PC-9 (cell line): ENCODE measurements at regions not wholly inside any gene's neighbourhood (a gene's known extent, or its start where the extent isn't known, plus 50 kb on each side); places are given as distances from the start of the nearest gene placed in this dataset.

Experiments
- BruUV-seq: library from RNA; stranded (reverse); fragments of 400-500 nt; replicated peaks from 2 replicates; lab custom pipeline; 2021; lab: Mats Ljungman, UMichigan
- CTCF ChIA-PET: fragments of 300-600 bp; sonication (Branson Sonifier 250); formaldehyde crosslinking; loops from one replicate; lab custom pipeline; 2022; ENCODE audit warnings: antibody characterized with exemption; lab: Charles Lee
- POLR2A ChIA-PET: fragments of 300-600 bp; sonication (Branson Sonifier 250); formaldehyde crosslinking; loops from one replicate; lab custom pipeline; 2022; ENCODE audit warnings: antibody characterized with exemption; ENCODE audit not compliant: unreplicated experiment; lab: Charles Lee
- DNase-seq, 2 experiments: peaks; one replicate each; pipeline versions ENCODE4 v3.0.0 to v3.0.0-alpha.2; 2015 to 2022; ENCODE audit warnings: mixed read lengths in 1 of 2
- H2AFZ ChIP-seq: fragments of 200-600 bp; sonication (generic); 2 replicates; pipeline ENCODE4 v1.8.1; 2017; ENCODE audit warnings: antibody characterized with exemption
- H3F3A ChIP-seq: fragments of 200-600 bp; sonication (generic); 2 replicates; pipeline ENCODE4 v1.8.1; 2017; ENCODE audit warnings: antibody characterized with exemption, mild to moderate bottlenecking, low read depth; ENCODE audit not compliant: insufficient read depth
- H3K27ac ChIP-seq: fragments of 200-600 bp; sonication (generic); 2 replicates; pipeline ENCODE4 v1.6.1; 2016; ENCODE audit warnings: mixed run types
- H3K27me3 ChIP-seq: fragments of 200-600 bp; sonication (generic); 2 replicates; pipeline ENCODE4 v1.6.1; 2016; ENCODE audit warnings: low read depth, mixed run types; ENCODE audit not compliant: insufficient read depth
- H3K36me3 ChIP-seq: fragments of 200-600 bp; sonication (generic); 2 replicates; pipeline ENCODE4 v1.6.1; 2016; ENCODE audit warnings: low read depth, mixed run types
- H3K4me1 ChIP-seq: fragments of 200-600 bp; sonication (generic); replicated peaks from 2 replicates; pipeline ENCODE4 v1.6.1; 2016; ENCODE audit warnings: mixed run types; ENCODE audit not compliant: insufficient read depth
- H3K4me2 ChIP-seq: fragments of 200-600 bp; sonication (generic); 2 replicates; pipeline ENCODE4 v1.6.1; 2017; ENCODE audit warnings: mixed run types
- H3K4me3 ChIP-seq: fragments of 200-600 bp; sonication (generic); 2 replicates; pipeline ENCODE4 v1.6.1; 2016; ENCODE audit warnings: mixed run types
- H3K79me2 ChIP-seq: fragments of 200-600 bp; sonication (generic); 2 replicates; pipeline ENCODE4 v1.6.1; 2017; ENCODE audit warnings: low read depth, mixed run types
- H3K9me2 ChIP-seq: fragments of 200-600 bp; sonication (generic); 2 replicates; pipeline ENCODE4 v1.8.1; 2017; ENCODE audit warnings: mild to moderate bottlenecking; ENCODE audit not compliant: insufficient read depth
- H3K9me3 ChIP-seq: fragments of 200-600 bp; sonication (generic); 2 replicates; pipeline ENCODE4 v1.8.1; 2016; ENCODE audit warnings: low read depth; ENCODE audit not compliant: insufficient read depth
- H4K20me1 ChIP-seq: fragments of 200-600 bp; sonication (generic); 2 replicates; pipeline ENCODE4 v1.8.1; 2017; ENCODE audit not compliant: insufficient read depth
- CTCF ChIP-seq: fragments of 200-600 bp; sonication (generic); conservative IDR thresholded peaks from 2 replicates; pipeline ENCODE4 v1.6.1; 2017; ENCODE audit warnings: mixed run types, antibody characterized with exemption, mild to moderate bottlenecking, moderate library complexity
- EZH2 ChIP-seq: fragments of 200-600 bp; sonication (generic); IDR thresholded peaks from 2 replicates; pipeline ENCODE4 v1.8.0; 2017; ENCODE audit warnings: antibody characterized with exemption, low read depth
- intact Hi-C: fragments of 100-400 bp; cut with micrococcal nuclease; formaldehyde crosslinking; loops from one replicate; pipeline ENCODE4 v1.10.0; 2022; ENCODE audit not compliant: unreplicated experiment

- ChIA-PET CTCF (no interaction called here), POLR2A (no interaction called here)
- H3K79me2 ChIP-seq = no peaks in the 10 kb centered on the region
- no peak for DNase-seq
- H3K4me2 ChIP-seq = no peak overlapping the region
- intact Hi-C loops = no loop called here
- H3F3A ChIP-seq = no peaks in the 10 kb centered on the region
- no peaks in the 10 kb centered on the region for H3K4me1 ChIP-seq
- no TSS peak for BruUV-seq
- H3K27ac ChIP-seq = no peak overlapping the region
- no peaks in the 10 kb centered on the region for H3K9me2 ChIP-seq
- H2AFZ ChIP-seq = no peak overlapping the region
- no peaks in the 10 kb centered on the region for H3K9me3 ChIP-seq
- no peaks in the 10 kb centered on the region for H4K20me1 ChIP-seq
- TF ChIP-seq EZH2 = no peak
- TF ChIP-seq CTCF = no peak
- no peaks in the 10 kb centered on the region for H3K36me3 ChIP-seq
- H3K27me3 ChIP-seq = no peaks in the 10 kb centered on the region
- H3K4me3 ChIP-seq = no peak overlapping the region
These were observed 78.7 kb downstream of the NTMT2 start for GRCh38 chr1:170224469-170224868.

DNA sequence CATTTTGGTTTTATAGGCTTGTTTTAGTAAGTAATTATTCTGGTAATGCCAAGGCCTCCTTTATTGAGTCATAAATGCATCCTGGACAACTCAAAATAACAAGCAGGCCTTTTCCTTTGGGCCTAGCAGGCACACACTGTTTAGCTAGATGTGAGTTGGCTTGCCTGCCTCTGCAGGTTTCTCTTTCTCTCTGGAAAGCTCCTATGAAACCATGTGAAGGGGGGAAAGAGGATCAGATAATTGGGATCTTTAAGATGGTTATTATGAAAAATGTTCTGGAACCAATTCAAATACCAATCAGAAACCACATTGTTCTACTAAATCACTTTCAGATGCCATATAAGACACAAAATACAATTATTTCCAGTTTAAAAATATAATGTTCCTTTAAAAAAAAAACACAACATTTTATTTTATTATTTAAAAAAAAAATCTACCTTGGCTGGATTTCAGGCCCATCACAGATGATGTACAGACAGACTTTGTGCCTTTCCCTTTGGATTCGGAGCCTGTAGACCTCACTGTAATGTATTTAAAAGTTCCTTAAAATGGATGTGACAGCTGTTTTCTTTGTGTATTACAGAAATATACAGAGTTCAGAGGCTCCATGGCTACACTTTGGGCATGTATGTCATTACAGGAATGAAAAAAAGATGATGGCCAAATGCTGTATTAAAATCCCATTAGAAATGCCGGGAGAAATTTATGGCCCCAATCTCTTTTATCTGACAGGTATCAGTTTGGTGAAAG, 80.2 kb downstream of the NTMT2 start:
- ChIA-PET CTCF (no interaction called here), POLR2A (no interaction called here)
- no TSS peak for BruUV-seq
- H3K79me2 ChIP-seq = no peaks in the 10 kb centered on the region
- no peak overlapping the region for H3K4me3 ChIP-seq
- no peaks in the 10 kb centered on the region for H3K27me3 ChIP-seq
- intact Hi-C loops = no loop called here
- no peak for DNase-seq
- H3F3A ChIP-seq = no peaks in the 10 kb centered on the region
- H4K20me1 ChIP-seq = no peaks in the 10 kb centered on the region
- H3K36me3 ChIP-seq = no peaks in the 10 kb centered on the region
- no peak overlapping the region for H2AFZ ChIP-seq
- H3K27ac ChIP-seq = no peak overlapping the region
- TF ChIP-seq EZH2 = no peak
- no peak for TF ChIP-seq CTCF
- no peak overlapping the region for H3K4me2 ChIP-seq
- no peaks in the 10 kb centered on the region for H3K4me1 ChIP-seq
- no peaks in the 10 kb centered on the region; the same call in 1 of the 2 replicates for H3K9me3 ChIP-seq
- H3K9me2 ChIP-seq = no peaks in the 10 kb centered on the region

GRCh38 chr1:170226767-170227166, 81.0 kb downstream of the NTMT2 start:
- H3K9me2 ChIP-seq = no peaks in the 10 kb centered on the region
- intact Hi-C loops = no loop called here
- H3K4me1 ChIP-seq = no peaks in the 10 kb centered on the region
- no peaks in the 10 kb centered on the region for H3F3A ChIP-seq
- CTCF ChIA-PET = no interaction called here
- no peak overlapping the region for H2AFZ ChIP-seq
- H4K20me1 ChIP-seq = no peaks in the 10 kb centered on the region
- POLR2A ChIA-PET = no interaction called here
- no peak overlapping the region for H3K4me3 ChIP-seq
- H3K4me2 ChIP-seq = no peak overlapping the region
- no peak overlapping the region for H3K27ac ChIP-seq
- BruUV-seq = no TSS peak
- H3K9me3 ChIP-seq = no peaks in the 10 kb centered on the region; the same call in 1 of the 2 replicates
- TF ChIP-seq CTCF (no peak), EZH2 (no peak)
- H3K27me3 ChIP-seq = no peaks in the 10 kb centered on the region
- H3K36me3 ChIP-seq = no peaks in the 10 kb centered on the region
- H3K79me2 ChIP-seq = no peaks in the 10 kb centered on the region
- no peak for DNase-seq
